GM12875 (cell line): ENCODE measurements at regions not wholly inside any gene's neighbourhood (a gene's known extent, or its start where the extent isn't known, plus 50 kb on each side); places are given as distances from the start of the nearest gene placed in this dataset.

ENCODE experiments used
- H3K4me3 ChIP-seq: one replicate; pipeline ENCODE4 v1.5.1; 2011; ENCODE audit warnings: low read depth, low read length, control low read depth
- TF ChIP-seq, protein P1 (sequence below): IDR thresholded peaks from 2 replicates; pipeline ENCODE4 v1.5.1; 2011; ENCODE audit warnings: low read depth, mild to moderate bottlenecking, control low read depth, inconsistent platforms, low read length, moderate library complexity, borderline replicate concordance; ENCODE audit not compliant: insufficient read depth

DNA sequence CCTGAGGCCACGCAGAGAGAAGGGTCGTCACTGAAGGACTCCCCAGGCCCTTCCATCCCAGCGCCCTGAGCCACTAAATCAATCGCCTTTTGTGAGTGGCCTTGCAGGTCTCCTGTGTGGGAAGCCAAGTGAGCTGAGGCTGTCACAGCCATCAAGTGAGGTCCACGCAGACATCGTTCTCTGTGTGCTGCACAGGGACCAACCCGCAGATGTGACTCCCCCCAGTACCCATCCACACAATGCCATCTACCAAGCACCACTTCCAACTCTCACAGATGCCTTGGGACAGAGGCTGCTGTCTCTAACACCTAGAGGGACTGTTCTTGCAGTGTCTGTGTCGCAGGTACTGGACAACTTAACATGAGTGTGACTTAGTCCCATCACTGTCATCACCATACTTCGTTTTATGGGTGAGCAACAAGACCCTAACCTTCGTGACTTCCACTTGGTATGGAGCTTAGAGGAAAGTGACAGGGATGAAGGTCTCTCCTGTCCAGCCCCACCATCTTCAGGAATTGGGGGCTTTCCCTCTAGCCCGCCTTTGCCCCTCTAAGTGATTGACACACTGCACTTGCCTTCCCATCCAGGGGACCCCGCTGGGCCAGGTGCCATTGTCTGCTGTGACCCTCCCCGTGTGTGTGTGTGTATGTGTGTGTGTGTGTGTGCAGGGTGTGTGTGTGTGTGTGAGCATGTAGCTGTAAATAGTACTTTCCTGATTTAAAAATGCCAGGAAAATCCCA lies 51.4 kb upstream of the TMEM72 start:
- TF ChIP-seq, protein P1, sequence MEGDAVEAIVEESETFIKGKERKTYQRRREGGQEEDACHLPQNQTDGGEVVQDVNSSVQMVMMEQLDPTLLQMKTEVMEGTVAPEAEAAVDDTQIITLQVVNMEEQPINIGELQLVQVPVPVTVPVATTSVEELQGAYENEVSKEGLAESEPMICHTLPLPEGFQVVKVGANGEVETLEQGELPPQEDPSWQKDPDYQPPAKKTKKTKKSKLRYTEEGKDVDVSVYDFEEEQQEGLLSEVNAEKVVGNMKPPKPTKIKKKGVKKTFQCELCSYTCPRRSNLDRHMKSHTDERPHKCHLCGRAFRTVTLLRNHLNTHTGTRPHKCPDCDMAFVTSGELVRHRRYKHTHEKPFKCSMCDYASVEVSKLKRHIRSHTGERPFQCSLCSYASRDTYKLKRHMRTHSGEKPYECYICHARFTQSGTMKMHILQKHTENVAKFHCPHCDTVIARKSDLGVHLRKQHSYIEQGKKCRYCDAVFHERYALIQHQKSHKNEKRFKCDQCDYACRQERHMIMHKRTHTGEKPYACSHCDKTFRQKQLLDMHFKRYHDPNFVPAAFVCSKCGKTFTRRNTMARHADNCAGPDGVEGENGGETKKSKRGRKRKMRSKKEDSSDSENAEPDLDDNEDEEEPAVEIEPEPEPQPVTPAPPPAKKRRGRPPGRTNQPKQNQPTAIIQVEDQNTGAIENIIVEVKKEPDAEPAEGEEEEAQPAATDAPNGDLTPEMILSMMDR = no peak
- no peak overlapping the region for H3K4me3 ChIP-seq

DNA sequence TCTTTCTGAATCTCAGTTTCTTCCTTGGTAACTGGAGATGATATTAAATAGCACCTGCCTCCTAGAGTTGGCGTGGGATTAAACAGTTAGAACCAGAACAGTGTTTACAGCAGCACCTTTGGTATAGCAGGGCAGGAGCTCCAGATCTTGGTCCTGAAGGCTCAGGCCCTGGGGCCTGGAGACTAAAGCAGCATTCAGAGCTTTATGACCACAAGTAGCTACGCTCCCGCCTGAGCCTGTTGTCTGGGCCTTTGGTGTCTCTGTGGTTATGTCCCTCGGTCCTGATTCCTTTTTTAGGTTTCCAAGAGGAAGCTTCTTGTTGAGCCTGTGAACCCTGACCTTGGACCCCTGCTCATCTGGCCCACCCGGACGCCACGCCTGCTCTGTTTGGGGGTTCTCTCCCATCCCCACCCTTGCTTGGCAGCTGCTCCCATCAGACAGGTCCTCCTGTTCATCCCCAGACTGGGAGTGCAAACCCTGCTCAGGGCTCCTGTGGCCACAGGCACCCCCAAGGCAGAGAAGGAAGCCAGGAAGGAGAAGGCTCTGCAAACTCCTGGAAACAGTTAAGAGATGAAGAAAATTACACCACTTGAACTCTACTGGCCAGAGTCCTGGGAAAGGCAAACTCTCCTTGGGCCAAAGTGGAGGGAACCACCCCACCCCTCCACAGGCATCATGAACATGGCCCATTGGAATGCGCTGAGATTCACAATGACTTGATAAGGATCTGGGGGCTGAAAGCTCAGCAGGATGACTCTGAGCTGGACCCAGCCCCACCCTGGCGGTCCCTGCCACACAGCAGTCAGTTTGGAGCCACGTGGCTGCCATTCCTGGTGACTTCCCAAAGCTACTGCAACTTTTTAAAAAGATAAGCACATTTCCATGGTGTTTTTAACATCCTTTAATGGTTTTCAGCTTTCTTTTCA lies 50.1 kb upstream of the TMEM72 start:
- TF ChIP-seq, protein P1 = no peak

More for the DNA sequence above, 50.1 kb upstream of the TMEM72 start:
- no peak overlapping the region for H3K4me3 ChIP-seq
